ENCODE measurements at regions not wholly inside any gene's neighbourhood (a gene's known extent, or its start where the extent isn't known, plus 50 kb on each side); places are given as distances from the start of the nearest gene placed in this dataset.

GRCh38 chr11:91730057-91730456 is 494.6 kb upstream of the FAT3 start:
- H3K27ac Mint-ChIP-seq = no peak overlapping the region

GRCh38 chr11:91717169-91717568 is 507.4 kb upstream of the FAT3 start:
- Mint-ChIP-seq H3K9me3 (no peaks in the 10 kb centered on the region), H3K27ac (no peak overlapping the region), H3K4me1 (peaks cover 4% of the 10 kb centered on the region), H3K36me3 (ENCODE audit: low read depth) (no peaks in the 10 kb centered on the region), H3K27me3 (ENCODE audit: low read depth, poor library complexity) (no peaks in the 10 kb centered on the region), H3K4me3 (no peak overlapping the region)
- TF ChIP-seq CTCF (IDR thresholded peaks at IDR 0.05) = no peak
- no peak for DNase-seq

More at GRCh38 chr11:91730057-91730456, 494.6 kb upstream of the FAT3 start:
- DNase-seq = no peak
- no peak for TF ChIP-seq CTCF (IDR thresholded peaks at IDR 0.05)
- peaks cover 13% of the 10 kb centered on the region for H3K4me1 Mint-ChIP-seq
- H3K4me3 Mint-ChIP-seq = no peak overlapping the region
- peaks cover 21% of the 10 kb centered on the region for H3K9me3 Mint-ChIP-seq
- H3K27me3 Mint-ChIP-seq (ENCODE audit: low read depth, poor library complexity) = no peaks in the 10 kb centered on the region
- H3K36me3 Mint-ChIP-seq (ENCODE audit: low read depth) = no peaks in the 10 kb centered on the region

- Mint-ChIP-seq H3K9me3 (no peaks in the 10 kb centered on the region), H3K27me3 (ENCODE audit: low read depth, poor library complexity) (peaks cover 4% of the 10 kb centered on the region), H3K4me3 (no peak overlapping the region), H3K27ac (no peak overlapping the region), H3K4me1 (no peaks in the 10 kb centered on the region), H3K36me3 (ENCODE audit: low read depth) (no peaks in the 10 kb centered on the region)
- no peak for DNase-seq
- no peak for TF ChIP-seq CTCF (IDR thresholded peaks at IDR 0.05)
Measured at GRCh38 chr11:91707652-91708482, 516.8 kb upstream of the FAT3 start.

- H3K4me3 Mint-ChIP-seq = no peak overlapping the region
- no peaks in the 10 kb centered on the region for H3K9me3 Mint-ChIP-seq
- H3K27me3 Mint-ChIP-seq (ENCODE audit: low read depth, poor library complexity) = peaks cover 4% of the 10 kb centered on the region
- TF ChIP-seq CTCF (IDR thresholded peaks at IDR 0.05) = no peak
- no peaks in the 10 kb centered on the region for H3K4me1 Mint-ChIP-seq
- no peak for DNase-seq
- H3K27ac Mint-ChIP-seq = no peak overlapping the region
- H3K36me3 Mint-ChIP-seq (ENCODE audit: low read depth) = no peaks in the 10 kb centered on the region
Measured at GRCh38 chr11:91703042-91703441, 521.6 kb upstream of the FAT3 start.

GRCh38 chr11:91700854-91701253 is 523.8 kb upstream of the FAT3 start:
- Mint-ChIP-seq H3K9me3 (no peaks in the 10 kb centered on the region), H3K27me3 (ENCODE audit: low read depth, poor library complexity) (peaks cover 4% of the 10 kb centered on the region), H3K27ac (no peak overlapping the region), H3K36me3 (ENCODE audit: low read depth) (no peaks in the 10 kb centered on the region), H3K4me1 (no peaks in the 10 kb centered on the region), H3K4me3 (no peak overlapping the region)
- DNase-seq = no peak
- TF ChIP-seq CTCF (IDR thresholded peaks at IDR 0.05) = no peak

- no peak overlapping the region for H3K4me3 Mint-ChIP-seq
- H3K27me3 Mint-ChIP-seq (ENCODE audit: low read depth, poor library complexity) = no peaks in the 10 kb centered on the region
- H3K36me3 Mint-ChIP-seq (ENCODE audit: low read depth) = no peaks in the 10 kb centered on the region
- H3K27ac Mint-ChIP-seq = no peak overlapping the region
- TF ChIP-seq CTCF (IDR thresholded peaks at IDR 0.05) = no peak
- no peaks in the 10 kb centered on the region for H3K4me1 Mint-ChIP-seq
- DNase-seq = peak; percentile 1
- H3K9me3 Mint-ChIP-seq = no peaks in the 10 kb centered on the region
Measured at GRCh38 chr11:91698845-91699244, 525.8 kb upstream of the FAT3 start.

Data from nephron progenitor cell (in vitro differentiated cells).